Neuronal stem cell (in vitro differentiated cells): ENCODE measurements at regions not wholly inside any gene's neighbourhood (a gene's known extent, or its start where the extent isn't known, plus 50 kb on each side); places are given as distances from the start of the nearest gene placed in this dataset.

Experiments
- DNase-seq: peaks from one replicate; pipeline ENCODE4 v3.0.0-alpha.2; 2013; ENCODE audit warnings: low spot score
- H2AFZ ChIP-seq: one replicate; pipeline ENCODE4 v1.6.1; 2013; ENCODE audit warnings: mild to moderate bottlenecking, low read length, inconsistent platforms
- H2AK5ac ChIP-seq: 2 replicates; pipeline ENCODE4 v1.6.1; 2013; ENCODE audit warnings: low read depth, mild to moderate bottlenecking, inconsistent platforms, low read length, moderate library complexity, mixed read lengths
- H2BK120ac ChIP-seq: 2 replicates; pipeline ENCODE4 v1.6.1; 2013; ENCODE audit warnings: low read depth, mild to moderate bottlenecking, inconsistent platforms, low read length, moderate library complexity, mixed read lengths
- H2BK12ac ChIP-seq: one replicate; pipeline ENCODE4 v1.6.1; 2013; ENCODE audit warnings: low read length, inconsistent platforms
- H2BK15ac ChIP-seq: 2 replicates; pipeline ENCODE4 v1.6.1; 2013; ENCODE audit warnings: mild to moderate bottlenecking, low read length, inconsistent platforms, mixed read lengths
- H2BK5ac ChIP-seq: one replicate; pipeline ENCODE4 v1.6.1; 2013; ENCODE audit warnings: inconsistent platforms, mild to moderate bottlenecking, low read length, moderate library complexity
- H3K14ac ChIP-seq: one replicate; pipeline ENCODE4 v1.6.1; 2013; ENCODE audit warnings: low read length, inconsistent platforms
- H3K18ac ChIP-seq: 2 replicates; pipeline ENCODE4 v1.6.1; 2013; ENCODE audit warnings: low read length, inconsistent platforms
- H3K23ac ChIP-seq: 2 replicates; pipeline ENCODE4 v1.6.1; 2013; ENCODE audit warnings: low read depth, mild to moderate bottlenecking, mixed read lengths, low read length, inconsistent platforms; ENCODE audit not compliant: poor library complexity
- H3K27ac ChIP-seq: replicated peaks from 3 replicates; pipeline ENCODE4 v1.5.1; 2013; ENCODE audit warnings: low read length, inconsistent platforms
- H3K27me3 ChIP-seq, 3 experiments: 2 replicates each; pipeline ENCODE4 v1.6.1; 2013; ENCODE audit warnings: low read length in 3 of 3, mild to moderate bottlenecking in 2 of 3, inconsistent platforms in 1 of 3, low read depth in 1 of 3, mixed read lengths in 1 of 3, moderate library complexity in 1 of 3; ENCODE audit not compliant: control insufficient read depth in 3 of 3, insufficient read depth in 3 of 3
- H3K36me3 ChIP-seq, 2 donors: replicated peaks in 1 of 2; 2 replicates each; pipeline ENCODE4 v1.6.1; 2013; ENCODE audit warnings: low read length in 2 of 2; ENCODE audit not compliant: control insufficient read depth in 2 of 2, insufficient read depth in 2 of 2
- H3K4ac ChIP-seq: 2 replicates; pipeline ENCODE4 v1.6.1; 2013; ENCODE audit warnings: inconsistent platforms, mild to moderate bottlenecking, low read length, moderate library complexity
- H3K4me1 ChIP-seq, 2 donors: 1 replicate in 1 of 2; 2 replicates in 1 of 2; pipeline ENCODE4 v1.6.1; 2013; ENCODE audit warnings: low read length in 2 of 2, low read depth in 1 of 2; ENCODE audit not compliant: control insufficient read depth in 2 of 2, insufficient read depth in 1 of 2
- H3K4me2 ChIP-seq: one replicate; pipeline ENCODE4 v1.6.1; 2013; ENCODE audit warnings: mild to moderate bottlenecking, low read length, inconsistent platforms; ENCODE audit not compliant: insufficient read depth, poor library complexity, severe bottlenecking
- H3K4me3 ChIP-seq, 2 donors: 2 replicates each; pipeline ENCODE4 v1.5.1; 2013; ENCODE audit warnings: low read length in 2 of 2, mild to moderate bottlenecking in 2 of 2, inconsistent platforms in 1 of 2, moderate library complexity in 1 of 2
- H3K79me1 ChIP-seq: one replicate; pipeline ENCODE4 v1.6.1; 2013; ENCODE audit warnings: low read depth, mild to moderate bottlenecking, inconsistent platforms, low read length, moderate library complexity
- H3K9ac ChIP-seq: one replicate; pipeline ENCODE4 v1.6.1; 2013; ENCODE audit warnings: mild to moderate bottlenecking, low read depth, low read length, inconsistent platforms; ENCODE audit not compliant: poor library complexity
- H3K9me3 ChIP-seq, 2 donors: replicated peaks in 1 of 2; 2 replicates each; pipeline versions ENCODE3 to v1.6.1; 2013; ENCODE audit warnings: low read length in 2 of 2, mild to moderate bottlenecking in 2 of 2, inconsistent platforms in 1 of 2, low read depth in 1 of 2, mixed read lengths in 1 of 2, moderate library complexity in 1 of 2; ENCODE audit not compliant: control insufficient read depth in 2 of 2, insufficient read depth in 1 of 2
- H4K8ac ChIP-seq: one replicate; pipeline ENCODE4 v1.6.1; 2013; ENCODE audit warnings: low read depth, mild to moderate bottlenecking, inconsistent platforms, low read length, moderate library complexity
- H4K91ac ChIP-seq: one replicate; pipeline ENCODE4 v1.6.1; 2013; ENCODE audit warnings: low read length, low read depth, mild to moderate bottlenecking, inconsistent platforms; ENCODE audit not compliant: poor library complexity
- WGBS, 2 donors: extraction: QIAGEN DNeasy Blood & Tissue Kit; methylation state at CpG; one replicate each; pipeline ENCODE4 v1.1.7; 2013; ENCODE audit warnings: missing lambda C conversion rate in 2 of 2, mixed read lengths in 1 of 2; ENCODE audit not compliant: insufficient read length in 2 of 2, insufficient replicate concordance in 1 of 2; ENCODE audit errors: extremely low coverage in 2 of 2; 5-methylcytosine and 5-hydroxymethylcytosine counted together

DNA sequence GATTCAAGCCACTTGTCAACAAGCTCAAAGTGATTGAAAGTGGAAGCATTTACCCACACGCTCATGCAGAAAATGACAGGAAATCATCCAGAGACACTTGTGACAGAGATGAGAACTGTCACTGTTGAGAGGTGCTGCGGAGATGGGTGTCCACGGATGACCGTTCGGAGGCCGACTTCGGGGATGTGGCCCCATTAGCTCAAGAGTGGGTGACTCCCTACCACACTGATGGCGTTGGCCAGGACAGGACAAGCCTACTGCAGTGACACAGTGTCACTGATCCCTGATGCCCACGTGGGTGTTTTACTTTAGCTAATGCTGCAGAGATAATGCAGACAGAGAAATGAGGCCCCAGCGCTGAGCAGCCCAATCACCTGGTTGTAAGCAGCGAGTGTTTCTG lies 81.5 kb upstream of the YWHAQ start:
- Histone ChIP-seq H3K4me3 (no peak overlapping the region), H3K27ac (no peak overlapping the region), H3K27me3 (peaks cover 0 to 10% (median 0%) of the 10 kb centered on the region in 3 experiments), H3K79me1 (no peaks in the 10 kb centered on the region), H2BK5ac (no peak overlapping the region), H4K91ac (no peak overlapping the region), H3K14ac (no peak overlapping the region), H4K8ac (no peak overlapping the region), H3K18ac (no peak overlapping the region), H3K9me3 (peaks cover 7 to 9% of the 10 kb centered on the region in 2 donors), H3K23ac (no peak overlapping the region), H3K9ac (no peak overlapping the region), H3K4ac (no peak overlapping the region), H3K36me3 (no peaks in the 10 kb centered on the region), H2BK15ac (no peak overlapping the region), H2AK5ac (no peak overlapping the region), H2AFZ (no peak overlapping the region), H3K4me2 (no peak overlapping the region), H2BK12ac (no peak overlapping the region), H3K4me1 (peaks cover 0 to 6% of the 10 kb centered on the region in 2 donors), H2BK120ac (no peak overlapping the region)
- WGBS, 2 donors, result no CpG with 5 or more reads among the region's 11 CpGs
- DNase-seq, result no peak

DNA sequence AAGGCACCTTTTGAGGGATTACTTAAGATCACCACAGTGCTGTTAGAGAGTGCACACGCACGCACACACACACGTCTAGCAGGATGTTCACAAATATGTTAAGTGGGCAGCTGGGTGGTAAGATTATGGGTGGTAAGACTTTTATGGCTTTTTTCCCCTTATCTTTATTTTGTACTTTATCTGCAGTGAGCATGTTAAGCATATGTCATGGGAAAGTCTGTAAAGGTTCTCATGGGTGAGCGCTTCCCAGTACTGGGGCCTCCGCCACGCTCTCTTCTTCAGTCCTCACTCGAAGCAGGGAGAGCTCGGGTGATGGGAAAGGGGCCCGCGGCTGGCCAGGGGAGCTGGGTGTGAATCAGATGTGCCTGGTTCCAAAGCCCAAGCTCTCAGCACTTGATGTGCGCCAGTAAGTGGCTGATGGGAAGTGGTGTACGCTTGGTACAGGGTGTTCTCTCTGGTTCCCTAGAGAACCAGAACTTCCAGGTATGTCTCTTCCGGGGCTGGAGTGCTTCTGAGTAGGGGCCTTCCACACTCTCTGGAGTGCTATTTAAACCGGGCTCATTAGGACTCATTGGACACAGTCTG lies 83.9 kb upstream of the YWHAQ start:
- H3K27ac ChIP-seq, result no peak overlapping the region
- H2AFZ ChIP-seq, result no peak overlapping the region
- H3K4me2 ChIP-seq, result no peak overlapping the region
- no peak overlapping the region for H2AK5ac ChIP-seq
- H2BK15ac ChIP-seq, result no peak overlapping the region
- no peaks in the 10 kb centered on the region for H3K79me1 ChIP-seq
- no peak overlapping the region for H3K14ac ChIP-seq
- peak overlapping the region; percentile 2 for H3K4ac ChIP-seq
- no peak overlapping the region for H2BK12ac ChIP-seq
- H3K9me3 ChIP-seq, result peaks cover 3 to 4% of the 10 kb centered on the region in 2 donors
- no peak overlapping the region for H3K23ac ChIP-seq
- no peak overlapping the region for H4K8ac ChIP-seq
- no peak overlapping the region for H3K9ac ChIP-seq
- H2BK120ac ChIP-seq, result no peak overlapping the region
- no peak overlapping the region for H3K4me3 ChIP-seq
- peaks cover 0 to 7% (median 0%) of the 10 kb centered on the region in 3 experiments for H3K27me3 ChIP-seq
- H3K18ac ChIP-seq, result peak overlapping the region; percentile 51
- H3K36me3 ChIP-seq, result no peaks in the 10 kb centered on the region
- WGBS, 2 donors, result no CpG with 5 or more reads among the region's 14 CpGs
- no peak for DNase-seq
- no peak overlapping the region for H2BK5ac ChIP-seq
- no peak overlapping the region for H4K91ac ChIP-seq
- H3K4me1 ChIP-seq, result peaks cover 0 to 6% of the 10 kb centered on the region in 2 donors

DNA sequence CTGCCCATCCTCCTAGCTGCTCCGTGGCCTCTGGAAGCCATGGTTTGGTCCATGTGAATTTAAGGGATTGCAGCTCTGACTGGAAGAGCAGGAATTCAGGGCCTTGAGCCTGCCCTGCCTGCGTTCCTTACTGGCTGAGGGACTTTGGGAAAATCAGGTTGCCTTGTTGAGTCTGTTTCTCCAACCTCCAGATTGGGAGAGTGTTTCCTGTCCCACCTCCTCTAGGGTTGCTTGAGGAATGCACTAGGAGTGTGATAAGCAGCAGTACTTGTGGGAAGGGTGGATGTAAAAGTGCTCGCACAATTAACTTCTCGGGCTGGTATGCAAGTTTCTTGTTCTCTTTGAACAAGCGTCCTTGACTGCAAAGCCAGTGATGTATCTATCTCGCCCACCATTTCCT lies 84.4 kb upstream of the YWHAQ start:
- Histone ChIP-seq H3K27me3 (peaks cover 0 to 4% (median 0%) of the 10 kb centered on the region in 3 experiments), H2BK5ac (no peak overlapping the region), H3K9me3 (peaks cover 0 to 1% of the 10 kb centered on the region in 2 donors), H3K4me1 (peaks cover 0 to 6% of the 10 kb centered on the region in 2 donors), H3K4me3 (no peak overlapping the region), H3K4me2 (no peak overlapping the region), H3K27ac (no peak overlapping the region), H3K9ac (no peak overlapping the region), H2AK5ac (no peak overlapping the region), H2AFZ (no peak overlapping the region), H3K36me3 (no peaks in the 10 kb centered on the region), H3K79me1 (no peaks in the 10 kb centered on the region), H2BK120ac (no peak overlapping the region), H3K23ac (no peak overlapping the region), H3K18ac (no peak overlapping the region), H3K4ac (peak overlapping the region; percentile 2), H3K14ac (no peak overlapping the region), H2BK12ac (no peak overlapping the region), H2BK15ac (no peak overlapping the region), H4K8ac (no peak overlapping the region), H4K91ac (no peak overlapping the region)
- WGBS, 2 donors, result no CpG with 5 or more reads among the region's 6 CpGs
- no peak for DNase-seq

DNA sequence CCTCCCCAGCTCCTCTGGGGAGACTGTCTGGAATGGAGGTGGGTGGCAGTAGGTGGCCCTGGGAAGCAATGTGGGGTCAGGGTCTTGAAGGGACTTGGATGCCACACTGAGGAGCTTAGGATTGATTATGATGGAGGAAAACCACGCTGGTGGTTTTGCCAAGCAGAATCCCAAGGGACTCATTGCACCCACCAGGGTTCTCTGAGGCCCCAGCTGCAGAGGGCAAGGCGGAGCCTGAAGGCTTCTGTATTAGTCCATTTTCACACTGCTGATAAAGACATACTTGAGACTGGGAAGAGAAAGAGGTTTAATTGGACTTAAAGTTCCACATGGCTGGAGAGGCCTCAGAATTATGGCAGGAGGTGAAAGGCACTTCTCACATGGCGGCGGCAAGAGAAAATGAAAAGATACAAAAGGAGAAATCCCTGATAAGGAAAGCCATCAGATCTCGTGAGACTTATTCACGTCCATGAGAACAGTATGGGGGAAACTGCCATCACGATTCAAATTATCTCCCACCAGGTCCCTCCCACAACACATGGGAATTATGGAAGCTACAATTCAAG lies 87.2 kb upstream of the YWHAQ start:
- no CpG with 5 or more reads among the region's 7 CpGs for WGBS, 2 donors
- Histone ChIP-seq H3K27ac (no peak overlapping the region), H2AK5ac (no peak overlapping the region), H3K23ac (no peak overlapping the region), H2BK15ac (no peak overlapping the region), H4K91ac (no peak overlapping the region), H3K27me3 (peaks cover 0 to 6% (median 0%) of the 10 kb centered on the region in 3 experiments), H2BK12ac (no peak overlapping the region), H4K8ac (no peak overlapping the region), H2BK120ac (no peak overlapping the region), H2BK5ac (no peak overlapping the region), H2AFZ (no peak overlapping the region), H3K4me1 (peaks cover 0 to 9% of the 10 kb centered on the region in 2 donors), H3K9ac (no peak overlapping the region), H3K4ac (no peak overlapping the region), H3K4me2 (no peak overlapping the region), H3K36me3 (no peaks in the 10 kb centered on the region), H3K14ac (no peak overlapping the region), H3K4me3 (no peak overlapping the region), H3K18ac (peak overlapping the region; percentile 60), H3K9me3 (peaks cover 0 to 1% of the 10 kb centered on the region in 2 donors), H3K79me1 (no peaks in the 10 kb centered on the region)
- DNase-seq, result no peak
